GM12878 (cell line): ENCODE measurements at regions not wholly inside any gene's neighbourhood (a gene's known extent, or its start where the extent isn't known, plus 50 kb on each side); places are given as distances from the start of the nearest gene placed in this dataset.

ENCODE experiments used
- ATAC-seq: fragments of 200-7000 bp; cut with Tn5 transposase; 3 replicates; pipeline ENCODE4 v1.9.1; 2020; ENCODE audit warnings: mild to moderate bottlenecking, moderate library complexity
- BruUV-seq: library from RNA; stranded (reverse); fragments of 400-500 nt; replicated peaks from 2 replicates; lab custom pipeline; 2021; lab: Mats Ljungman, UMichigan
- CTCF ChIA-PET: fragments of 300-600 bp; sonication (Branson Sonifier 250); formaldehyde crosslinking; extraction: SDS; loops from one replicate; lab custom pipeline; 2021; ENCODE audit warnings: inconsistent platforms; lab: Yijun Ruan, JAX
- POLR2A ChIA-PET: fragments of 350-600 bp; formaldehyde crosslinking; extraction: SDS; loops from one replicate; lab custom pipeline; 2021; ENCODE audit warnings: inconsistent platforms; lab: Charles Lee
- RAD21 ChIA-PET: fragments of 300-600 bp; sonication (Branson Sonifier 250); formaldehyde crosslinking; loops from one replicate; lab custom pipeline; 2023; ENCODE audit warnings: antibody characterized with exemption; ENCODE audit not compliant: unreplicated experiment; lab: Charles Lee
- SMC1A ChIA-PET: fragments of 300-600 bp; sonication (Branson Sonifier 250); formaldehyde crosslinking; loops from one replicate; lab custom pipeline; 2023; ENCODE audit not compliant: unreplicated experiment, uncharacterized antibody; lab: Charles Lee
- DNase-seq: peaks from one replicate; pipeline ENCODE4 v3.0.0-alpha.2; 2011; ENCODE audit warnings: low read depth, low spot score
- FAIRE-seq: peaks from 3 replicates; lab custom pipeline; 2011; peaks lifted over from hg19 to GRCh38; lab: Jason Lieb, UNC
- H2AFZ ChIP-seq: 2 replicates; pipeline ENCODE4 v1.6.0; 2011; ENCODE audit warnings: low read depth, low read length, control low read depth; ENCODE audit not compliant: control insufficient read depth
- H3K27ac ChIP-seq: 2 replicates; pipeline ENCODE4 v1.5.1; 2011; ENCODE audit warnings: control low read depth; ENCODE audit not compliant: control insufficient read depth, insufficient read depth
- H3K27me3 ChIP-seq, 2 experiments: replicated peaks in 1 of 2; 2 replicates each; pipeline versions ENCODE4 v1.6.0 to v1.6.1; 2011; ENCODE audit warnings: low read length in 1 of 2; ENCODE audit not compliant: control insufficient read depth in 2 of 2, insufficient read depth in 2 of 2
- H3K36me3 ChIP-seq, 2 experiments: 2 replicates each; pipeline ENCODE4 v1.5.1; 2011; ENCODE audit warnings: low read length in 1 of 2; ENCODE audit not compliant: control insufficient read depth in 2 of 2, insufficient read depth in 2 of 2
- H3K4me1 ChIP-seq: 2 replicates; pipeline ENCODE4 v1.6.1; 2011; ENCODE audit warnings: mild to moderate bottlenecking, low read length, moderate library complexity, mixed read lengths; ENCODE audit not compliant: control insufficient read depth, insufficient read depth
- H3K4me2 ChIP-seq: 2 replicates; pipeline ENCODE4 v1.6.0; 2011; ENCODE audit warnings: control low read depth; ENCODE audit not compliant: control insufficient read depth, insufficient read depth
- H3K4me3 ChIP-seq: fragments of 200-600 bp; sonication (generic); 2 replicates; pipeline ENCODE4 v1.5.1; 2016
- H3K79me2 ChIP-seq: 2 replicates; pipeline ENCODE4 v1.6.0; 2011; ENCODE audit warnings: low read length; ENCODE audit not compliant: control insufficient read depth, insufficient read depth
- H3K9ac ChIP-seq: 2 replicates; pipeline ENCODE4 v1.8.0; 2011; ENCODE audit warnings: low read length, control low read depth, mixed read lengths; ENCODE audit not compliant: control insufficient read depth, insufficient read depth
- H3K9me3 ChIP-seq: replicated peaks from 3 replicates; pipeline ENCODE4 v1.5.1; 2011; ENCODE audit warnings: mild to moderate bottlenecking, low read length; ENCODE audit not compliant: control insufficient read depth, insufficient read depth
- H4K20me1 ChIP-seq: 2 replicates; pipeline ENCODE4 v1.6.0; 2011; ENCODE audit not compliant: control insufficient read depth, insufficient read depth
- CHD1 ChIP-seq: IDR thresholded peaks from 2 replicates; pipeline ENCODE4 v1.6.1; 2012; ENCODE audit warnings: low read depth, low read length, improper control_type of control experiment
- FOS ChIP-seq: IDR thresholded peaks from 3 replicates; pipeline ENCODE4 v1.6.1; 2011; ENCODE audit warnings: borderline replicate concordance; ENCODE audit not compliant: insufficient read length; ENCODE audit errors: extremely low read depth
- KDM1A ChIP-seq: fragments of 200-600 bp; sonication (generic); IDR thresholded peaks from 2 replicates; pipeline ENCODE4 v1.6.1; 2016; ENCODE audit warnings: borderline replicate concordance
- KLF5 ChIP-seq: fragments of 450-650 bp; IDR thresholded peaks from 2 replicates; pipeline ENCODE4 v1.6.1; 2014; ENCODE audit warnings: mild to moderate bottlenecking; ENCODE audit not compliant: partially characterized antibody
- MEF2B ChIP-seq: fragments of 450-650 bp; IDR thresholded peaks from 2 replicates; pipeline ENCODE4 v1.6.1; 2018; ENCODE audit warnings: mild to moderate bottlenecking, moderate library complexity; ENCODE audit not compliant: partially characterized antibody, poor library complexity, severe bottlenecking
- PAX5 ChIP-seq: IDR thresholded peaks from 2 replicates; pipeline ENCODE4 v1.6.1; 2011; ENCODE audit warnings: low read depth, low read length, borderline replicate concordance
- RUNX3 ChIP-seq: IDR thresholded peaks from 2 replicates; pipeline ENCODE4 v1.6.1; 2012; ENCODE audit warnings: low read length, inconsistent platforms
- SMC3 ChIP-seq: IDR thresholded peaks from 2 replicates; pipeline ENCODE4 v1.6.1; 2011; ENCODE audit warnings: low read length, improper control_type of control experiment, borderline replicate concordance
- SP1 ChIP-seq: IDR thresholded peaks from one replicate; pipeline ENCODE4 v1.6.1; 2011; ENCODE audit warnings: low read depth, low read length
- STAT1 ChIP-seq: fragments of 450-650 bp; conservative IDR thresholded peaks from 2 replicates; pipeline ENCODE4 v1.6.1; 2014; ENCODE audit warnings: antibody characterized with exemption, mild to moderate bottlenecking
- SUPT20H ChIP-seq: IDR thresholded peaks from 2 replicates; pipeline ENCODE4 v1.6.1; 2011; ENCODE audit warnings: low read depth, mild to moderate bottlenecking, low read length, moderate library complexity, borderline replicate concordance; ENCODE audit not compliant: control insufficient read depth
- ZNF24 ChIP-seq: fragments of 450-650 bp; IDR thresholded peaks from 2 replicates; pipeline ENCODE4 v1.6.1; 2017; ENCODE audit warnings: antibody characterized with exemption, mild to moderate bottlenecking
- ZZZ3 ChIP-seq: IDR thresholded peaks from 2 replicates; pipeline ENCODE4 v1.6.1; 2011; ENCODE audit warnings: low read depth; ENCODE audit not compliant: control insufficient read depth, insufficient read length
- whole genome bisulfite sequencing: methylation state at CpG from one replicate; pipeline ENCODE4 v1.1.6; 2016; ENCODE audit warnings: low lambda C conversion rate; ENCODE audit not compliant: insufficient replicate concordance, insufficient coverage; ENCODE audit errors: missing lambda C conversion rate; 5-methylcytosine and 5-hydroxymethylcytosine counted together
- in situ Hi-C: fragments of 300-500 bp; cut with MboI; formaldehyde crosslinking; loops from 9 replicates; pipeline ENCODE4 v1.14.3; 2018; ENCODE audit warnings: mixed read lengths
- intact Hi-C: fragments of 100-400 bp; cut with micrococcal nuclease; formaldehyde crosslinking; loops from one replicate; pipeline ENCODE4 v1.14.2; 2022; ENCODE audit not compliant: unreplicated experiment
- TF ChIP-seq, protein P1 (sequence below): fragments of 150-350 bp; IDR thresholded peaks from 2 replicates; pipeline ENCODE4 v1.6.1; 2016; ENCODE audit warnings: low read depth, low read length

DNA sequence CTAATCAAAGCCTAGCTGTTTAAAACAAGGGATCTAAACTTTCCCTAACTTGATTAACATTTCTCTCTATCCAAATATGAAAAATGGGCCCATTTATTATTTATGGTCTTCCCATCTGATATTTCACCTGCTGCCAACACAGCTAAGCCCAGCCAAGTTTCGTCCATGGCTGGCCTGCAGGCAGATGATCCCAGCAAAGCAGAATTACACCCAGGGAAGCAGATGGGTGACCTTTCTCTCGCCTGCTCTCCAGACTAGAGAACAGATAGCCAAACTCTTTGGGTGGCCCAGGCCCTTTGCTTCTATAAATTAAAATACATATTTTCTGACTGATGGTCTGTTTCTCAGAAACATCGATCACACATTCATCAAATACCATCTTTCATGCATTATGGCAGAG, 1038.8 kb downstream of the AGBL1 start:
- no peak for DNase-seq
- no TSS peak for BruUV-seq
- Histone ChIP-seq H3K4me3 (no peak overlapping the region), H3K9ac (no peak overlapping the region), H3K4me1 (no peaks in the 10 kb centered on the region), H3K36me3 (no peaks in the 10 kb centered on the region), H3K27me3 (no peaks in the 10 kb centered on the region), H4K20me1 (no peaks in the 10 kb centered on the region), H3K4me2 (no peak overlapping the region), H2AFZ (no peak overlapping the region), H3K9me3 (no peaks in the 10 kb centered on the region), H3K27ac (no peak overlapping the region), H3K79me2 (no peaks in the 10 kb centered on the region)
- ChIA-PET POLR2A (no interaction called here), RAD21 (no interaction called here), CTCF (no interaction called here), SMC1A (no interaction called here)
- 2% methylated on average over 3 of the region's 3 CpGs for WGBS
- in situ Hi-C loops = no loop called here
- no peak for FAIRE-seq
- no peak for ATAC-seq
- no peak for TF ChIP-seq PAX5
- TF ChIP-seq SP1 = no peak
- no peak for TF ChIP-seq ZZZ3
- no peak for TF ChIP-seq STAT1
- TF ChIP-seq, protein P1, sequence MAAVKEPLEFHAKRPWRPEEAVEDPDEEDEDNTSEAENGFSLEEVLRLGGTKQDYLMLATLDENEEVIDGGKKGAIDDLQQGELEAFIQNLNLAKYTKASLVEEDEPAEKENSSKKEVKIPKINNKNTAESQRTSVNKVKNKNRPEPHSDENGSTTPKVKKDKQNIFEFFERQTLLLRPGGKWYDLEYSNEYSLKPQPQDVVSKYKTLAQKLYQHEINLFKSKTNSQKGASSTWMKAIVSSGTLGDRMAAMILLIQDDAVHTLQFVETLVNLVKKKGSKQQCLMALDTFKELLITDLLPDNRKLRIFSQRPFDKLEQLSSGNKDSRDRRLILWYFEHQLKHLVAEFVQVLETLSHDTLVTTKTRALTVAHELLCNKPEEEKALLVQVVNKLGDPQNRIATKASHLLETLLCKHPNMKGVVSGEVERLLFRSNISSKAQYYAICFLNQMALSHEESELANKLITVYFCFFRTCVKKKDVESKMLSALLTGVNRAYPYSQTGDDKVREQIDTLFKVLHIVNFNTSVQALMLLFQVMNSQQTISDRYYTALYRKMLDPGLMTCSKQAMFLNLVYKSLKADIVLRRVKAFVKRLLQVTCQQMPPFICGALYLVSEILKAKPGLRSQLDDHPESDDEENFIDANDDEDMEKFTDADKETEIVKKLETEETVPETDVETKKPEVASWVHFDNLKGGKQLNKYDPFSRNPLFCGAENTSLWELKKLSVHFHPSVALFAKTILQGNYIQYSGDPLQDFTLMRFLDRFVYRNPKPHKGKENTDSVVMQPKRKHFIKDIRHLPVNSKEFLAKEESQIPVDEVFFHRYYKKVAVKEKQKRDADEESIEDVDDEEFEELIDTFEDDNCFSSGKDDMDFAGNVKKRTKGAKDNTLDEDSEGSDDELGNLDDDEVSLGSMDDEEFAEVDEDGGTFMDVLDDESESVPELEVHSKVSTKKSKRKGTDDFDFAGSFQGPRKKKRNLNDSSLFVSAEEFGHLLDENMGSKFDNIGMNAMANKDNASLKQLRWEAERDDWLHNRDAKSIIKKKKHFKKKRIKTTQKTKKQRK = no peak
- TF ChIP-seq SMC3 = no peak
- TF ChIP-seq SUPT20H = no peak
- TF ChIP-seq KDM1A = no peak
- no peak for TF ChIP-seq KLF5
- TF ChIP-seq FOS = no peak
- no peak for TF ChIP-seq ZNF24
- no peak for TF ChIP-seq CHD1
- TF ChIP-seq RUNX3 = no peak
- TF ChIP-seq MEF2B = no peak
- intact Hi-C loops = no loop called here
